ENCODE measurements at regions not wholly inside any gene's neighbourhood (a gene's known extent, or its start where the extent isn't known, plus 50 kb on each side); places are given as distances from the start of the nearest gene placed in this dataset.
A peak's percentile ranks its signal among the peaks of the same experiment; 100 is the strongest.

GRCh38 chr3:177521305-177521704 is 324.0 kb upstream of the TBL1XR1 start:
- TF ChIP-seq, protein P1, sequence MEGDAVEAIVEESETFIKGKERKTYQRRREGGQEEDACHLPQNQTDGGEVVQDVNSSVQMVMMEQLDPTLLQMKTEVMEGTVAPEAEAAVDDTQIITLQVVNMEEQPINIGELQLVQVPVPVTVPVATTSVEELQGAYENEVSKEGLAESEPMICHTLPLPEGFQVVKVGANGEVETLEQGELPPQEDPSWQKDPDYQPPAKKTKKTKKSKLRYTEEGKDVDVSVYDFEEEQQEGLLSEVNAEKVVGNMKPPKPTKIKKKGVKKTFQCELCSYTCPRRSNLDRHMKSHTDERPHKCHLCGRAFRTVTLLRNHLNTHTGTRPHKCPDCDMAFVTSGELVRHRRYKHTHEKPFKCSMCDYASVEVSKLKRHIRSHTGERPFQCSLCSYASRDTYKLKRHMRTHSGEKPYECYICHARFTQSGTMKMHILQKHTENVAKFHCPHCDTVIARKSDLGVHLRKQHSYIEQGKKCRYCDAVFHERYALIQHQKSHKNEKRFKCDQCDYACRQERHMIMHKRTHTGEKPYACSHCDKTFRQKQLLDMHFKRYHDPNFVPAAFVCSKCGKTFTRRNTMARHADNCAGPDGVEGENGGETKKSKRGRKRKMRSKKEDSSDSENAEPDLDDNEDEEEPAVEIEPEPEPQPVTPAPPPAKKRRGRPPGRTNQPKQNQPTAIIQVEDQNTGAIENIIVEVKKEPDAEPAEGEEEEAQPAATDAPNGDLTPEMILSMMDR (IDR thresholded peaks at IDR 0.05; ENCODE audit: poor library complexity, severe bottlenecking): peak; percentile 10
- no peak for TF ChIP-seq TAF1 (IDR thresholded peaks at IDR 0.05; ENCODE audit: low read depth)
- peak; percentile 12 for TF ChIP-seq SMC3 (conservative IDR thresholded peaks at IDR 0.05; ENCODE audit: poor library complexity)
- no peak for TF ChIP-seq REST (IDR thresholded peaks at IDR 0.05; ENCODE audit: borderline replicate concordance)
- no peak for TF ChIP-seq EP300 (conservative IDR thresholded peaks at IDR 0.05; ENCODE audit: poor library complexity, severe bottlenecking)
- no peak for TF ChIP-seq MXI1 (conservative IDR thresholded peaks at IDR 0.05; ENCODE audit: poor library complexity, severe bottlenecking)
- TF ChIP-seq EZH2 (IDR thresholded peaks at IDR 0.05; ENCODE audit: borderline replicate concordance, insufficient read depth, low read length, poor library complexity, severe bottlenecking): no peak
- no peak for TF ChIP-seq POLR2AphosphoS5 (IDR thresholded peaks at IDR 0.05)
- TF ChIP-seq RAD21 (conservative IDR thresholded peaks at IDR 0.05): no peak

All from neural cell (in vitro differentiated cells).